ENCODE measurements at regions not wholly inside any gene's neighbourhood (a gene's known extent, or its start where the extent isn't known, plus 50 kb on each side); places are given as distances from the start of the nearest gene placed in this dataset.

- no peak overlapping the region for H3K4me2 ChIP-seq (ENCODE audit: insufficient read depth, low read length)
- H3K9me3 ChIP-seq (ENCODE audit: insufficient read depth, low read length, severe bottlenecking), result peaks cover 9% of the 10 kb centered on the region
- H3K4me3 ChIP-seq (ENCODE audit: low read depth in 1 of 2, low read length in 2 of 2), result no peak overlapping the region
- H3K79me2 ChIP-seq (ENCODE audit: insufficient read depth, low read length), result no peaks in the 10 kb centered on the region
- no peaks in the 10 kb centered on the region for H3K36me3 ChIP-seq (ENCODE audit: insufficient read depth, low read length)
- ATAC-seq (ENCODE audit: insufficient read depth, low read depth) (no peak), DNase-seq (no peak)
- no peak overlapping the region for H3K27ac ChIP-seq (ENCODE audit: low read length)
- H3K4me1 ChIP-seq (ENCODE audit: insufficient read depth, low read length), result no peaks in the 10 kb centered on the region
- TF ChIP-seq EZH2 (IDR thresholded peaks at IDR 0.05; ENCODE audit: borderline replicate concordance, low read depth, low read length, severe bottlenecking) (no peak), CTCF (IDR thresholded peaks at IDR 0.05; ENCODE audit: borderline replicate concordance, extremely low read depth, low read length, poor library complexity, severe bottlenecking) (no peak)
- H3K27me3 ChIP-seq (ENCODE audit: insufficient read depth, low read length, poor library complexity), result no peaks in the 10 kb centered on the region
- H2AFZ ChIP-seq (ENCODE audit: low read depth, low read length), result no peak overlapping the region
- no peaks in the 10 kb centered on the region for H4K20me1 ChIP-seq (ENCODE audit: insufficient read depth, low read length)
- H3K9ac ChIP-seq (ENCODE audit: low read depth, low read length), result no peak overlapping the region
Measured at GRCh38 chr11:104352036-104352435, 188.1 kb upstream of the PDGFD start.

DNA sequence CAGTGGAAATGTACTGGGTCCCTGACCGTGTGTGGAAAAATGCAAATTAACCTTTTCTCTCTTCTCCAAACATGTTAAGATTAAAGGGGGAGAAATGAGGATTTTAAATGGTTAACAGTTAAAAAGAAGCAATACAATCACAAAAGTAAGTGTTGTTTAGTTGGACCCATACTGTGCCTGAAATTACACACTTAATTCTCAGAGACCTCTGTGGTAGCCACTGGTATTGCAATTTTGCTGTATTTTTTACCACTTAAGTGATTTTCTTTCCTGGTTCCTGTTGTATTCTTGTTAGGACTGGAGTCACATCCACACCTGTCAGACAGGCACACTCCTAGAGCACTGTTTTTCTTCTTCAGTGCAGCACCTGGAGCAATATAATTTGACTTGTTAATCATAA lies 179.6 kb upstream of the PDGFD start:
- no peak overlapping the region for H3K4me3 ChIP-seq (ENCODE audit: low read depth in 1 of 2, low read length in 2 of 2)
- no peak overlapping the region for H2AFZ ChIP-seq (ENCODE audit: low read depth, low read length)
- no peaks in the 10 kb centered on the region for H3K79me2 ChIP-seq (ENCODE audit: insufficient read depth, low read length)
- H3K27ac ChIP-seq (ENCODE audit: low read length), result no peak overlapping the region
- TF ChIP-seq EZH2 (IDR thresholded peaks at IDR 0.05; ENCODE audit: borderline replicate concordance, low read depth, low read length, severe bottlenecking) (no peak), CTCF (IDR thresholded peaks at IDR 0.05; ENCODE audit: borderline replicate concordance, extremely low read depth, low read length, poor library complexity, severe bottlenecking) (peak; percentile 48)
- H4K20me1 ChIP-seq (ENCODE audit: insufficient read depth, low read length), result no peaks in the 10 kb centered on the region
- H3K36me3 ChIP-seq (ENCODE audit: insufficient read depth, low read length), result no peaks in the 10 kb centered on the region
- H3K27me3 ChIP-seq (ENCODE audit: insufficient read depth, low read length, poor library complexity), result no peaks in the 10 kb centered on the region
- no peaks in the 10 kb centered on the region for H3K9me3 ChIP-seq (ENCODE audit: insufficient read depth, low read length, severe bottlenecking)
- peaks cover 19% of the 10 kb centered on the region for H3K4me1 ChIP-seq (ENCODE audit: insufficient read depth, low read length)
- no peak for DNase-seq
- H3K4me2 ChIP-seq (ENCODE audit: insufficient read depth, low read length), result no peak overlapping the region
- ATAC-seq (ENCODE audit: insufficient read depth, low read depth), result no peak
- no peak overlapping the region for H3K9ac ChIP-seq (ENCODE audit: low read depth, low read length)

DNA sequence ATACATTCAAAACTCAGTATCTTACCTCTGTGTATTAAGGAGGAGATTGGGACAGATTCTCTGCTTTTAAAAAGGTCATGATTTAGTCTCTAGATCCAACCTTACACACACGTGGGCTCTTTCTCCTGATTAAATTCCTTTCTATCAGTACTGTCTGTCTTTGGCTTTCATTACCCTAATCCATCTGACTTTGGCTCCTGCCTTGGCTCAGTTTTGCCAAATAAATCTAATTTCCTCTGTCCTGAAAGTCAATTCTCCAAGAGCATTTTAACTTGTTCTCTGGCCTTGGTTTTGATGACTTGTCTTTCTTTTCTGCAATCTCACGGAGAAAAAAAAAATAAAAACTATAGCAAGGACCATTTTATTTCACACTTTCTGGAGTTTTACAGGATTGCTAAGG lies 176.6 kb upstream of the PDGFD start:
- DNase-seq (no peak), ATAC-seq (ENCODE audit: insufficient read depth, low read depth) (no peak)
- Histone ChIP-seq H2AFZ (ENCODE audit: low read depth, low read length) (no peak overlapping the region), H3K36me3 (ENCODE audit: insufficient read depth, low read length) (no peaks in the 10 kb centered on the region), H3K79me2 (ENCODE audit: insufficient read depth, low read length) (no peaks in the 10 kb centered on the region), H4K20me1 (ENCODE audit: insufficient read depth, low read length) (no peaks in the 10 kb centered on the region), H3K9me3 (ENCODE audit: insufficient read depth, low read length, severe bottlenecking) (peaks cover 7% of the 10 kb centered on the region), H3K9ac (ENCODE audit: low read depth, low read length) (no peak overlapping the region), H3K27me3 (ENCODE audit: insufficient read depth, low read length, poor library complexity) (no peaks in the 10 kb centered on the region), H3K27ac (ENCODE audit: low read length) (peak overlapping the region; percentile 68; the same call in 1 of the 2 replicates), H3K4me1 (ENCODE audit: insufficient read depth, low read length) (peaks cover 24% of the 10 kb centered on the region), H3K4me2 (ENCODE audit: insufficient read depth, low read length) (no peak overlapping the region), H3K4me3 (ENCODE audit: low read depth in 1 of 2, low read length in 2 of 2) (no peak overlapping the region)
- TF ChIP-seq EZH2 (IDR thresholded peaks at IDR 0.05; ENCODE audit: borderline replicate concordance, low read depth, low read length, severe bottlenecking) (no peak), CTCF (IDR thresholded peaks at IDR 0.05; ENCODE audit: borderline replicate concordance, extremely low read depth, low read length, poor library complexity, severe bottlenecking) (no peak)

DNA sequence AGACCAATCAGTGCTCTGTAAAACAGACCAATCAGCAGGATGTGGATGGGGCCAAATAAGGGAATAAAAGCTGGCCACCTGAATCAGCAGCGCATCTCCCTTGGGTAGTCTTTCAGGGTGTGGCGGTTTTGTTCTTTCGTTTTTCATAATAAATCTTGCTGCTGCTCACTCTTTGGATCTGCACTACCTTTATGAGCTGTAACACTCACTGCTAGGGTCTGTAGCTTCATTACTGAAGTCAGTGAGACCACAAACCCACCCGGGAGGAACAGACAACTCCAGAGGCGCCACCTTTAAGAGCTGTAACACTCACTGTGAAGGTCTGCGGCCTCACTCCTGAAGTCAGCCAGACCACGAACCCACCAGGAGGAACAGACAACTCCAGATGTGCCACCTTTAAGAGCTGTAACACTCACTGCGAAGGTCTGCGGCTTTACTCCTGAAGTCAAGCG lies 175.5 kb upstream of the PDGFD start:
- peak overlapping the region; percentile 43 for H3K4me2 ChIP-seq (ENCODE audit: insufficient read depth, low read length)
- H3K27me3 ChIP-seq (ENCODE audit: insufficient read depth, low read length, poor library complexity), result no peaks in the 10 kb centered on the region
- H3K27ac ChIP-seq (ENCODE audit: low read length), result peak overlapping the region; percentile 79
- H3K36me3 ChIP-seq (ENCODE audit: insufficient read depth, low read length), result no peaks in the 10 kb centered on the region
- TF ChIP-seq EZH2 (IDR thresholded peaks at IDR 0.05; ENCODE audit: borderline replicate concordance, low read depth, low read length, severe bottlenecking) (no peak), CTCF (IDR thresholded peaks at IDR 0.05; ENCODE audit: borderline replicate concordance, extremely low read depth, low read length, poor library complexity, severe bottlenecking) (no peak)
- H3K4me1 ChIP-seq (ENCODE audit: insufficient read depth, low read length), result peaks cover 24% of the 10 kb centered on the region
- no peak overlapping the region; the same call in 1 of the 2 replicates for H3K9ac ChIP-seq (ENCODE audit: low read depth, low read length)
- H4K20me1 ChIP-seq (ENCODE audit: insufficient read depth, low read length), result no peaks in the 10 kb centered on the region
- peak; percentile 94 for ATAC-seq (ENCODE audit: insufficient read depth, low read depth)
- peak overlapping the region in 1 of 2 experiments; percentile 36; a peak in 2 of 4 replicates for H3K4me3 ChIP-seq (ENCODE audit: low read depth in 1 of 2, low read length in 2 of 2)
- H3K79me2 ChIP-seq (ENCODE audit: insufficient read depth, low read length), result no peaks in the 10 kb centered on the region
- peaks cover 7% of the 10 kb centered on the region for H3K9me3 ChIP-seq (ENCODE audit: insufficient read depth, low read length, severe bottlenecking)
- peak; percentile 91 for DNase-seq
- H2AFZ ChIP-seq (ENCODE audit: low read depth, low read length), result no peak overlapping the region

Measured in DND-41 (cell line).